ENCODE measurements at regions not wholly inside any gene's neighbourhood (a gene's known extent, or its start where the extent isn't known, plus 50 kb on each side); places are given as distances from the start of the nearest gene placed in this dataset.

GRCh38 chr5:155733935-155734334 lies 593.0 kb upstream of the SGCD start:
- TF ChIP-seq RAD21 (IDR thresholded peaks at IDR 0.05; ENCODE audit: low read length) (no peak), CTCF (conservative IDR thresholded peaks at IDR 0.05; ENCODE audit: low read depth, low read length) (no peak), BHLHE40 (IDR thresholded peaks at IDR 0.05; ENCODE audit: low read depth, low read length) (no peak), FOS (IDR thresholded peaks at IDR 0.05; ENCODE audit: low read depth, low read length) (no peak), CEBPB (IDR thresholded peaks at IDR 0.05; ENCODE audit: low read depth, low read length) (no peak), MXI1 (IDR thresholded peaks at IDR 0.05; ENCODE audit: borderline replicate concordance, low read depth, low read length) (no peak), POLR2A (IDR thresholded peaks at IDR 0.05; ENCODE audit: low read depth, low read length) (no peak)
